ENCODE measurements at regions not wholly inside any gene's neighbourhood (a gene's known extent, or its start where the extent isn't known, plus 50 kb on each side); places are given as distances from the start of the nearest gene placed in this dataset.

DNA sequence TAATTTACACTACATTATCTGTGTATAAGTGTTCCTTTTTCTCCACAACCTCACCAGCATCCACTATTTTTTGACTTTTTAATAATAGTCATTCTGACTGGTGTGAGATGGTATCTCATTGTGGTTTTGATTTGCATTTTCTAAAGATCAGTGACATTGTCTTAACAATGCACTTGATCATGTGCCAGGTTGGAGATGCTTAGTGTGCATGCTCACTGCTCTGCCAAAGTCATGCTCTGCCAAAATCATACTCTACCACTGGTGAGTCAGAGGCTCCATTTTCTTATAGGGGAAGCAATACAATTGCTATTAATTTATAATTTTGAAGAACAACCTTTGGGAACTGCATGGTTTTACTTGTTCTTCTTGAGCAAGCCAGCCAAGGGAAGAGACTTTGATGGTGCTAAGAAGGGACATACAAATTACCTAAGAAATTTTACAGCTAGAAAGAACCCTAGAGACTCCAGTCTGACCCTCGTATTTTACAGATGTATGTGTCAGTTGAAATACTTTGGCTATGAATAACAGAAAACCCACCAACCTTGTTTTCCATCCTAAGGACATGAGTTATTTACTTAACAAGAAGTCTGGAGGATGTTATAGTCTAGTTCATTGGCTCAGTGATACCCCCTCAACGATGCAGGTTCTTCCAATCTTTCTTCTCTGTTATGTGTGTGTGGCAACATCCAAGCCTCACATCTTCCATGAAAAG, 368.9 kb downstream of the DDX10 start:
- no peaks in the 10 kb centered on the region for H3K27me3 Mint-ChIP-seq (ENCODE audit: low read depth)
- ATAC-seq (replicated peaks in 1 of 2) (no peak), DNase-seq (no peak)
- H3K36me3 Mint-ChIP-seq (ENCODE audit: insufficient read depth in 2 of 2): peaks cover 0 to 2% of the 10 kb centered on the region in 2 donors
- no peak overlapping the region for H3K27ac Mint-ChIP-seq
- H3K4me1 Mint-ChIP-seq (ENCODE audit: low read depth): no peaks in the 10 kb centered on the region
- H3K9me3 Mint-ChIP-seq: peaks cover 0 to 1% of the 10 kb centered on the region in 2 donors
- no peak overlapping the region for H3K4me3 Mint-ChIP-seq

DNA sequence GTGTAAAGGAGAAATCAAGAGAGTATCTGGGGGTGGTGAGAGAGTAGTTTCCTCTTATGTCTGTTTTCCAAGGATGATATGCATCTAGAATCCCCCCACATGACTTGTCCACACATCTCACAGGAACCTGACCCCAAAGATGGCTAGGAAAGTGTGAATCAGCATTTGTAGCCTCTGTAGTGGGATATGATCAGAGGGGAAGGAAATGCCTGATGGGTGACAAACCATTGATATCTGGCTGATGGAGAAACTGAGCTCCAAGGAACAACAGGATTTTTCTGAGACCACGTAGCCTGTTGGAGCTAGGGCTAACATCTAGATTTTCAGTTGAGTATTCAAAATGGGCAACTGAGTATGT, 369.4 kb downstream of the DDX10 start:
- no peak for ATAC-seq (replicated peaks in 1 of 2)
- no peaks in the 10 kb centered on the region for H3K4me1 Mint-ChIP-seq (ENCODE audit: low read depth)
- H3K4me3 Mint-ChIP-seq: no peak overlapping the region
- no peak for DNase-seq
- peaks cover 0 to 2% of the 10 kb centered on the region in 2 donors for H3K36me3 Mint-ChIP-seq (ENCODE audit: insufficient read depth in 2 of 2)
- peaks cover 0 to 1% of the 10 kb centered on the region in 2 donors for H3K9me3 Mint-ChIP-seq
- H3K27ac Mint-ChIP-seq: no peak overlapping the region
- H3K27me3 Mint-ChIP-seq (ENCODE audit: low read depth): no peaks in the 10 kb centered on the region

DNA sequence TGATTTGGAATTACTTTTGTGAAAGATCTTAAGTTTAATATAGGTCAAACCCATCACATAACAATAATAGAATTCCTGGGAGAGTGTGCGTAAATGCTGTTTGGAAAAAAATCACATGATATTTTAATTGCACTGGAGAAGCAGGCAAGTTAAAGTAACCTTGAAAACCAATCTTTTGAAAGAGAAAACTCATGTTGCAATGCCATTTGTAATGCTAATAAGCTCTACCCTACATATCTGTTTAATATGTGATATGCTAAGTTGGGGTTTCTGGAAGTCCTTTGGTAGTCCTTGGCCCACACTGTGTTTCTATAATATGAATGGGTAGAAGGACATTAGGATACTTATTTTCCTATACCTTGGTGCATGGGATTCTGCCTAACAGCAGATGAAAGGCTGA, 370.4 kb downstream of the DDX10 start:
- no peak for DNase-seq
- no peak for ATAC-seq (replicated peaks in 1 of 2)
- no peak overlapping the region for H3K27ac Mint-ChIP-seq
- peaks cover 0 to 2% of the 10 kb centered on the region in 2 donors for H3K36me3 Mint-ChIP-seq (ENCODE audit: insufficient read depth in 2 of 2)
- H3K4me3 Mint-ChIP-seq: no peak overlapping the region
- peaks cover 0 to 1% of the 10 kb centered on the region in 2 donors for H3K9me3 Mint-ChIP-seq
- no peaks in the 10 kb centered on the region for H3K4me1 Mint-ChIP-seq (ENCODE audit: low read depth)
- peaks cover 5% of the 10 kb centered on the region for H3K27me3 Mint-ChIP-seq (ENCODE audit: low read depth)

DNA sequence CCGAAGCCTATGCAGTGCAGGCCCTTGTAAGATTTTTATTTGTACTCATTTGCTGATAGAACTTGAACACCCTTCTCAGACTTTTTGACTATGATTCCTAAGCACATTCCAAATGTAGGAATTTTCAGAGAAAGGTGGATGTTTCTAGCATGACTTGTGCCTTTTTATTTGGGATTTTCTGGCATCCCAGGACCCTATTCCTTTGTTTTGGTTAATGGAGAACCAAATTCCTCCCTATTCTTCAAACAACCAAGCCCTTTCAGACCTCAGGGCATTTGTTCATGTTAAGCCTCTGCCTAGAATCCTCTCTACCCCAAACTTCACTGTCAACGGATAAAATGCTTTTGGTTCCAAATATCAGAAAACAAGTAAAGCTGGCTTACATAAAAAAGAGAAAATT, 371.1 kb downstream of the DDX10 start:
- Mint-ChIP-seq H3K27ac (no peak overlapping the region), H3K9me3 (peaks cover 0 to 1% of the 10 kb centered on the region in 2 donors), H3K4me1 (ENCODE audit: low read depth) (no peaks in the 10 kb centered on the region), H3K4me3 (no peak overlapping the region), H3K36me3 (ENCODE audit: insufficient read depth in 2 of 2) (peaks cover 0 to 2% of the 10 kb centered on the region in 2 donors), H3K27me3 (ENCODE audit: low read depth) (peaks cover 6% of the 10 kb centered on the region)
- ATAC-seq (replicated peaks in 1 of 2): no peak
- no peak for DNase-seq

DNA sequence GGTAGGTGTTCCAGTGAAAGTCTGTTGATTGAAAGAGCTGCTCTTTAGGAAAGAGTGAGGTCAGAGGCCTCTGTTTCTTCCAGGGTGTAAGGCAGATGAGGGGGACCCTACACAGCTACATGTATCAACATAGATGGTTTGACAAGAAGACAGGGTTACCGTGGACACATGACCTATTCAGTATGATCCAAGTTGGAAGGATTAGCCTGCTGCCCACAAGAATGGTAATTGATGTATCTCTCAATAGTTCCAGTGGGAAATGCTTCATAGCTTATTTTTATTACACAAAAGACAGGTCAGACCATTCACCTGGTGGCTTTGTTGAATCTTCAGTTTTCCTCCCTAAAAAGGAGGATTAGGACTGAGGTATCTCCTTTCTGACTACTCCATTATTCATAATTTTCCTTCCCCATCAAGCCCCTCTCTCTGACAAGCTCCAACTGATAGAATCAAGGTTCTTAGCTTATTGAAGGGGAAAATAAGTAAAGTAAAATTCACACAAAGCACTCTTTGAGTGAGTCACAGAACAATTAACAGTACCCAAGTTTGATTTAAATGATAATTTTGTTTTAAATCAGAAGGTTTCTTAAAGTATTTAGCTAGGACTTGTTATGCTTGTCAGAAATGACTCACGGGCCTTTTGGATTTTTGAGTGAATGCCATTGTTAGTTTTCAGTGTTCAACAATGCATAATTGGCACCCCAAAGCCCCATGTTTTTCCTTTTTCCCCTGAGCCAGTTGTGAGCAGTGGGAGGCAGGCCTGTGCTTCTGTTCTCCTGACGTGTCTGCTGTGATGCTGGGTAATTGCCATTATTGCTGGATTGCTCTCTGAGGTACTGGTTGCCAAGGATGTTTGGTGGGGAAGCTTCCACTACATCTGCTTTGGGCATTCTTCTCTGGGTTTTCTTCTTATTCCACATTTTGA, 373.2 kb downstream of the DDX10 start:
- Mint-ChIP-seq H3K36me3 (ENCODE audit: insufficient read depth in 2 of 2) (peaks cover 0 to 2% of the 10 kb centered on the region in 2 donors), H3K4me3 (no peak overlapping the region), H3K27me3 (ENCODE audit: low read depth) (peaks cover 6% of the 10 kb centered on the region), H3K4me1 (ENCODE audit: low read depth) (no peaks in the 10 kb centered on the region), H3K9me3 (peaks cover 0 to 1% of the 10 kb centered on the region in 2 donors), H3K27ac (no peak overlapping the region)
- no peak for DNase-seq
- ATAC-seq (replicated peaks in 1 of 2): no peak

DNA sequence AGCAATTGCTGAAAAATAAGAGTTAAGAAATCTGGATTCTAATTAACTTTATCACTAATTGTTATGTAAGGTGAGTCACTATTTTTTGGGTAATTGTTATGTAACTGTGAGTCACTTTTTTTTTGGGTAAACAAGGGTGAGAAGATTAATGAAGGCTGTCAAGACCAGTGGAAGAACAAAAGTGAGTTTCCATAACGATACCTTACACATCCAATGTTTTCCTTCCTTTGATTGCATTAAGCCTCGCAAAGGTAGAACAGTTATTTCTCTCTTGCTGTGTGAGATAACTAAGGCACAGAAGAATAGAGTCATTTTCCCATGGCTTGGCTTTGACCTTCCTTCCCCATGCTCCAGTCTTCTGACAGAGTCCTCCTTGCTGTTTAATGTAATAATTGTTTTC, 374.7 kb downstream of the DDX10 start:
- H3K9me3 Mint-ChIP-seq: no peaks in the 10 kb centered on the region
- peaks cover 6% of the 10 kb centered on the region for H3K27me3 Mint-ChIP-seq (ENCODE audit: low read depth)
- H3K36me3 Mint-ChIP-seq (ENCODE audit: insufficient read depth in 2 of 2): peaks cover 0 to 2% of the 10 kb centered on the region in 2 donors
- DNase-seq (no peak), ATAC-seq (replicated peaks in 1 of 2) (no peak)
- H3K4me3 Mint-ChIP-seq: no peak overlapping the region
- no peak overlapping the region for H3K27ac Mint-ChIP-seq
- no peaks in the 10 kb centered on the region for H3K4me1 Mint-ChIP-seq (ENCODE audit: low read depth)

DNA sequence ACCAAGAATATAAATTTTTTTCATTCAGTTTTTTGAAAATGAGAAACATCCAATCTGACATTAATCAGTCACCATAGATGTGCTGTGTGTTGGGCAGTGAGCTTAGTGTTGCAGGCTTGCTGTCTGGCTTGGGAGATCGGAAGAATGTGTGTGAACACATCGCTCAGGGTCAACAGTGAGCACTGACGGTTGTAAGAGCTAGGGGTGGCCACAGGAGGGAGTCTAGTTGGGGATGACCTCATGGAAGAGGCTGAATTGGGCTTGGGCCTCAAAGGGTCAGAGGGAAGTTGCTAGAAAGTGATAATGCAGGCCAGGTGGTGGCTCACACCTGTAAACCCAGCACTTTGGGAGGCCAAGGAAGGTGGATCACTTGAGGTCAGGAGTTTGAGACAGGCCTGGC, 375.4 kb downstream of the DDX10 start:
- Mint-ChIP-seq H3K4me3 (no peak overlapping the region), H3K4me1 (ENCODE audit: low read depth) (no peaks in the 10 kb centered on the region), H3K27me3 (ENCODE audit: low read depth) (peaks cover 6% of the 10 kb centered on the region), H3K27ac (no peak overlapping the region), H3K9me3 (no peaks in the 10 kb centered on the region), H3K36me3 (ENCODE audit: insufficient read depth in 2 of 2) (peaks cover 0 to 2% of the 10 kb centered on the region in 2 donors)
- DNase-seq: no peak
- ATAC-seq (replicated peaks in 1 of 2): no peak

DNA sequence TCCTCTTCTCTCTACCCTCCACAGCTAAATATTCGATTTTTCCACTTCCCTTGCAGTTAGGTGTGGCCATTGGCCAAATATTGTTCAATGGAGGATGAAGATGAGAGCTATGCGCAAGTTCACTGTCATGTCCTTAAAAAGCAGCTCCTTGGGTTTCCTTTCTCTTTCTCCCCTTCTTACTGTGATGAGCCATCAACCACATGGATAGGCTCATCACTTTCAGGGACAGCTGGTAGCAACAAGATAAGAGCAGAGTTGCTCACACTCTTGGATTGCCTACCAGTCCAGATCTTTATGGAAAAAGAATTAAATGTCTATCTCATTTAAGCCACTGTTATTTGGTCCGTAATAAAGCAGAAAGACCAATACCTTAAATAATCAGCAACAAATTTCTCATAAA, 377.0 kb downstream of the DDX10 start:
- Mint-ChIP-seq H3K36me3 (ENCODE audit: insufficient read depth in 2 of 2) (peaks cover 1 to 2% of the 10 kb centered on the region in 2 donors), H3K27ac (no peak overlapping the region), H3K27me3 (ENCODE audit: low read depth) (peaks cover 6% of the 10 kb centered on the region), H3K9me3 (peaks cover 0 to 2% of the 10 kb centered on the region in 2 donors), H3K4me1 (ENCODE audit: low read depth) (no peaks in the 10 kb centered on the region), H3K4me3 (no peak overlapping the region)
- DNase-seq (no peak), ATAC-seq (replicated peaks in 1 of 2) (no peak)

DNA sequence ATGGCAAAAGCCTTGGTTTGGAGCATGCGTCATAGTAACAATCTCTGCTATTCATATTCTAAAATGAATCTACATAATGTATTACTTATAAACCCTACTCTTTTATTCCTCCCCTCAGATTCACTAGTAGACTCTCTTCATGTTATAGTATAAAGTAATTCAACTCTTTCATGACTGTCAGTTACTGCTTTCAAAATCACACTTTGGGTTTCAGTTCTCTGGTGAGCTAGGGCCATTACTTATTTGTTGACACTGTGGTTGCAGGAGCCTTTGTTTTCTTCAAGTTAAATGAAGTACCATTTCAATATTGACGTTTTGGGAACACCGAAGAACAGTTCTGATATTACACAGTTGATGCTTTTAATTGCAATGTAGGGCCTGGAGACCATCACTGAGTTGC, 378.4 kb downstream of the DDX10 start:
- no peak for ATAC-seq (replicated peaks in 1 of 2)
- no peak overlapping the region for H3K27ac Mint-ChIP-seq
- peaks cover 0 to 1% of the 10 kb centered on the region in 2 donors for H3K36me3 Mint-ChIP-seq (ENCODE audit: insufficient read depth in 2 of 2)

DNA sequence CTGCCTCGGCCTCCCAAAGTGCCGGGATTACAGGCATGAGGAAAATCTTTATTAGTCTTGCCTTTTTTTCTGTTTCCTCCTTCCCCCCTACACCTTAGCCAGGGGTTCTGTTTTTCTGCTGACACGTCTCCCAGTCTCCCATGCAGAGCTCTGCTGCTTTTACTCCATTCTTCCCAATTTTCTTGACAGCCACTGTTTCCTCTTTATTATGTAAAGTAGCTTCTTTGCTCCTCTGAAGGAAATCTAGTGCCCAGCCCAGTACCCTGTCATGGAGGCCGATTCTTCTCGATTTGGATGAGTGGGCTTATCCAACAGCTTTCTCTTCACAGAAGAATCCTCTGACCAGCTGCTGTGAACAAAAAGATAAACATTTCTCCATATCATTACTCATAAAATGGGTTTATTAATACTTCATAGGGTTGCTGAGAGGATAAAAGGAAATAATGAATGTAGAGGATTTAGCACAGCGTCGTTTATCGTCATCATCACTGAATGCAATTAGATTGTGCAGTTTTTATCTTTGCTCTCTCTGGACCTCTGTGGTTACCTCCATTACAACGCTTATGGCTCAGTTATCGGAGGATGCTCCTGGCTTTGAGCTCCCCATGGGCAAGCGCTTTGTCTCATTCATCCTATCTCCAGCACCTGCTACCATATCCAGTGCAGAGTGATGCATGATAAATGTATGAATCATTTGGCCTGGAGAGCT, 375.6 kb upstream of the C11orf87 start:
- H3K4me3 Mint-ChIP-seq: no peak overlapping the region
- DNase-seq (no peak), ATAC-seq (replicated peaks in 1 of 2) (no peak)
- no peaks in the 10 kb centered on the region for H3K27me3 Mint-ChIP-seq (ENCODE audit: low read depth)
- H3K4me1 Mint-ChIP-seq (ENCODE audit: low read depth): no peaks in the 10 kb centered on the region
- no peak overlapping the region for H3K27ac Mint-ChIP-seq
- peaks cover 0 to 2% of the 10 kb centered on the region in 2 donors for H3K9me3 Mint-ChIP-seq
- H3K36me3 Mint-ChIP-seq (ENCODE audit: insufficient read depth in 2 of 2): peaks cover 0 to 1% of the 10 kb centered on the region in 2 donors

More for the DNA sequence above, 378.4 kb downstream of the DDX10 start:
- peaks cover 0 to 2% of the 10 kb centered on the region in 2 donors for H3K9me3 Mint-ChIP-seq
- no peak overlapping the region for H3K4me3 Mint-ChIP-seq
- no peak for DNase-seq
- H3K4me1 Mint-ChIP-seq (ENCODE audit: low read depth): no peaks in the 10 kb centered on the region
- peaks cover 6% of the 10 kb centered on the region for H3K27me3 Mint-ChIP-seq (ENCODE audit: low read depth)

DNA sequence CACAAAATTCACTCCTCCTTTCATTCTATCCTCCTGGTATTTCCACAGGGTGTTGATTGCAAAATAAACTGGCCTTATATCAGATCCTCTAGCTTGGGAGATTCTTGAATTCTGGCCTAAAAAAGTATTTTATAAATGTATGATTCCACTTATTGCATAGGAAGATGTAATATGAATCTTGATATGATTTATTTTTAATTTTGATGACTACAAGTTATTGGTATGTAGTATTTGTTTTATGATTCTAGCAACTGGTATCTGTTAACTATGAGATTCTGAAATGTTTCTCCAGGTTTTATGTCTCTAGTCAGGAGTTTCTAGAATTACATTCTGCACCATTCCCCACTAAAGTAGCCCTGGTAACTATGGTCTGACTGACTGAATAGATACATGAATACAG, 373.9 kb upstream of the C11orf87 start:
- Mint-ChIP-seq H3K27ac (no peak overlapping the region), H3K36me3 (ENCODE audit: insufficient read depth in 2 of 2) (peaks cover 0 to 1% of the 10 kb centered on the region in 2 donors), H3K9me3 (peaks cover 0 to 2% of the 10 kb centered on the region in 2 donors), H3K27me3 (ENCODE audit: low read depth) (no peaks in the 10 kb centered on the region), H3K4me1 (ENCODE audit: low read depth) (no peaks in the 10 kb centered on the region), H3K4me3 (no peak overlapping the region)
- DNase-seq (no peak), ATAC-seq (replicated peaks in 1 of 2) (no peak)

DNA sequence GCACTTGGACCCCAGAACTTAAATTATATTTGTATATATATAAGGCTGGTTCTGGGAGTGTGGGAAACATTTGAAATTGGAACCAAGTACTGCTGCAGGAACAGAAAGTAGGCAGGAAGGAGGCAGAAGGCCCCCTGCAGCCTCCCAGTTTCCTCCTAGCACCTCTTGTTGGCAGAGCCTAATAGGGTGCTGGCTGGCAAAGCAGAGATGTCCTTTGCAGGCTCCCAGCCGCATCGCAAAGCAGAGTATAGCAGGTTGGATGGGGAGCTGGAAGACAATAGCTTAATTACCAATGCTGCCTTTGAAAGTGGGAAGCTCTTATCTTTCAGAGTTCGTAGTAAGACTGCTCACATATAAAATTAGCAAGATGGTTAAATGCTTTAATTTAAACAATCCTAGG, 370.8 kb upstream of the C11orf87 start:
- H3K36me3 Mint-ChIP-seq (ENCODE audit: insufficient read depth in 2 of 2): peaks cover 0 to under 1% of the 10 kb centered on the region in 2 donors
- H3K4me1 Mint-ChIP-seq (ENCODE audit: low read depth): no peaks in the 10 kb centered on the region
- no peaks in the 10 kb centered on the region for H3K27me3 Mint-ChIP-seq (ENCODE audit: low read depth)
- H3K9me3 Mint-ChIP-seq: peaks cover 0 to 1% of the 10 kb centered on the region in 2 donors
- H3K27ac Mint-ChIP-seq: no peak overlapping the region
- DNase-seq (no peak), ATAC-seq (replicated peaks in 1 of 2) (no peak)
- H3K4me3 Mint-ChIP-seq: no peak overlapping the region

DNA sequence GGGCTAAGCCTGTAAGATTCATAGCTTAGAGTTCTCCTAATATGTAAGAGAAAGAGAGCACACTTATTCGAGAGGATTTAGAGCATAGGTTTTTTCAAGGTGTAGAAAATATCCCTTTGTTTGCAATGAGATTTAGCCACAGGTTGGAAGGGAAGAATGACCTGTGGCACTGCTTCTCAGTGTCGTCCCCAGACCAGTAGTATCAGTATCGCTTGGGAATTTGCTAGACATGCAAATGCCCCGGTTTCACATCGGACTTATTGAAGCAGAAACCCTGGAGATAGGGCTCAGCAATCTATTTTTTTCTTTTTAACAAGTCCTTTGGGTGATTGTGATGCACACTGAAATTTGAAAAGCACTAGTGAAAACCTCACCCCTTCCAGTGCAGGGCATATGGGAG, 362.6 kb upstream of the C11orf87 start:
- Mint-ChIP-seq H3K27me3 (ENCODE audit: low read depth) (no peaks in the 10 kb centered on the region), H3K27ac (no peak overlapping the region), H3K36me3 (ENCODE audit: insufficient read depth in 2 of 2) (no peaks in the 10 kb centered on the region), H3K9me3 (no peaks in the 10 kb centered on the region), H3K4me1 (ENCODE audit: low read depth) (no peaks in the 10 kb centered on the region), H3K4me3 (no peak overlapping the region)
- ATAC-seq (replicated peaks in 1 of 2) (no peak), DNase-seq (no peak)
